ENCODE measurements at regions not wholly inside any gene's neighbourhood (a gene's known extent, or its start where the extent isn't known, plus 50 kb on each side); places are given as distances from the start of the nearest gene placed in this dataset.

DNA sequence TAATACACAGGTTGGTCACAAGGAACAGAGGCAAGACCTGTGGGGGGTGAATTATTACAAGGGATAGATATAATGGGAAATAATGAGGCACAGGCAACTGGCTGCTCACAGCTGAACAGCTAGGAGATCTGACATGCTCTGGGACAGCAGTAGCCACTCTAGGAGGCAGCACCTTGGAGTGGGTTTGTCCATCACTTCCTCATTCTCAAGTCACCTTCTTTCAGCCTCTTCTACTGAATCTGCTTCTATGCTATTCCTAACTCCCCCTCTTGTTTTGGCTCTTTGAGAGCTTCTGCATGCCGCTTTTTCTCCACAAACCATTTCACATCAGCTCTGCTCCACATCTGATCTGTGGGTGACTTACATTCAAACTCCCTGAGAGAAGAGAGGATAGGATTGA, 345.5 kb upstream of the MAP3K7 start:
- no peak for TF ChIP-seq CTCF (conservative IDR thresholded peaks at IDR 0.05; ENCODE audit: low read length)
- H3K4me3 ChIP-seq (ENCODE audit: low read length) = no peak overlapping the region
- DNase-seq (ENCODE audit: low read depth) = no peak

DNA sequence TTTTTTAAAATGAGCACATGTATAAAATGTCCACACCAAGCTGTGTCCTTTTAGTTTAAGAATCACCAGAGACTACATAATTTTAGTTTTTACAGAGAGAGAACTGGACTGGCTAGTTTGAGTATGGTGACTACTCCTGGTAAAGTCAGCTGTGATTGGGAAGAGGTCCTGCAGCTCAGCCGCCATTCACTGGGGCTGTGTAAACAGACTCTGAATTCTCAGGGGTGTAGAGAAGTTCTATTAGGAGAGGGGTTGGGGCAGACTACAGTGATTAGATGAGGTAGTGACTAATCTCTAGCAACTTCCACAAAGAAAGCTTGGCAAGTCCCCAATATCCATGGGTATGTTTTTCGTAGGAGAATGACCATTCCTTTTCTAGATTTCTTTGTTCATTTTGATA, 341.2 kb upstream of the MAP3K7 start:
- DNase-seq (ENCODE audit: low read depth) = no peak

GRCh38 chr6:90925726-90926125, 338.9 kb upstream of the MAP3K7 start:
- H3K4me3 ChIP-seq (ENCODE audit: low read length) = no peak overlapping the region
- no peak for TF ChIP-seq CTCF (conservative IDR thresholded peaks at IDR 0.05; ENCODE audit: low read length)
- DNase-seq (ENCODE audit: low read depth) = no peak

More for the DNA sequence above, 341.2 kb upstream of the MAP3K7 start:
- no peak overlapping the region for H3K4me3 ChIP-seq (ENCODE audit: low read length)
- TF ChIP-seq CTCF (conservative IDR thresholded peaks at IDR 0.05; ENCODE audit: low read length) = no peak

- DNase-seq (ENCODE audit: low read depth) = no peak
- H3K4me3 ChIP-seq (ENCODE audit: low read length) = no peak overlapping the region
- TF ChIP-seq CTCF (conservative IDR thresholded peaks at IDR 0.05; ENCODE audit: low read length) = no peak
These were observed 335.5 kb upstream of the MAP3K7 start for GRCh38 chr6:90922325-90922724.

GRCh38 chr6:90918361-90918760, 331.5 kb upstream of the MAP3K7 start:
- no peak for TF ChIP-seq CTCF (conservative IDR thresholded peaks at IDR 0.05; ENCODE audit: low read length)
- DNase-seq (ENCODE audit: low read depth) = no peak
- H3K4me3 ChIP-seq (ENCODE audit: low read length) = no peak overlapping the region

- no peak overlapping the region for H3K4me3 ChIP-seq (ENCODE audit: low read length)
- TF ChIP-seq CTCF (conservative IDR thresholded peaks at IDR 0.05; ENCODE audit: low read length) = no peak
- no peak for DNase-seq (ENCODE audit: low read depth)
These were observed 330.5 kb upstream of the MAP3K7 start for GRCh38 chr6:90917376-90917775.

DNA sequence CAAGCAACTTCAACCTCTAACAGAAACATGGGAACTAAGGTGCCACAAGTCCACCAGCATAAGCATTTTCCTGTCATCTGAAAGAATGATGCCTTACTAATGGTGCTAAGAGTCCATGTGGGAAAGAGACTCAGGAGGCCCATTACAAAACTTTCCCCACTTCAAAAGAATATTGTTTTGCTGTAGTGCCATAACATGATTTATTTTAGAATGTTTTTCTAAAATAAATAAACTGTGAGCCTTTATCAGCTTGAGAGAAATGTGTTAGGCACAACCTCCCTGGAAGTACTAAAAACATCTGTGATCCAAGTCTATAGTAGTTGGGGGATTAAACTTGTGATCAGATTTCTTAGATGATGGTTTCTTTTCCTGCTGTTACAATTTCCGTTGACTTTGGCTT, 330.1 kb upstream of the MAP3K7 start:
- H3K4me3 ChIP-seq (ENCODE audit: low read length) = no peak overlapping the region
- no peak for DNase-seq (ENCODE audit: low read depth)
- TF ChIP-seq CTCF (conservative IDR thresholded peaks at IDR 0.05; ENCODE audit: low read length) = no peak
